SU-DHL-6 (cell line): ENCODE measurements at regions not wholly inside any gene's neighbourhood (a gene's known extent, or its start where the extent isn't known, plus 50 kb on each side); places are given as distances from the start of the nearest gene placed in this dataset.

Source experiments
- CTCF ChIP-seq: fragments of 200-600 bp; sonication (generic); IDR thresholded peaks from one replicate; pipeline ENCODE4 v1.5.1; 2017; ENCODE audit warnings: antibody characterized with exemption, mild to moderate bottlenecking, low read length, moderate library complexity; ENCODE audit not compliant: insufficient read depth, poor library complexity, severe bottlenecking
- EZH2phosphoT487 ChIP-seq: fragments of 200-600 bp; sonication (generic), shearing (Covaris generic); conservative IDR thresholded peaks from 2 replicates; pipeline ENCODE4 v1.6.1; 2018; ENCODE audit warnings: mild to moderate bottlenecking, antibody characterized with exemption, low read length, moderate library complexity, mixed read lengths

DNA sequence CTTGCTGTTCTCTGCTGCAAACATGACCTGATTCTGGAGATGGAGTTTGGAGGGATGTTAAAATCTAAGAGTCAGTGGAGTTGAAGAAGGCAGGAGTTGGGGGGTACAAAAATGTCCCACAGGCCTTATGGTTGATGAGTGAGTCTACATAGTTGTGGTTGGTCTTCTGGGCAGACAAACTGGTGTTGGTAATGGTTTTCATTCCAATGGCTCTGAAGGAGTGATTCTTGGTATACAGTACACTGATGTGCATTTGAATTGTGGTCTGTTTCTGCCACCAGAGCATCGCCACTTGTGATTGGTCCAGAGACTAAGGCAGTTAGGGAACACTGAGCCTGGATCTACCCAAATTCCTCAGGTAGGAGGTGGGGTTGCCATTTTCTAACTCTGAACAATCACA, 514.1 kb upstream of the CFAP20DC start:
- no peak for TF ChIP-seq CTCF
- no peak for TF ChIP-seq EZH2phosphoT487
